Skeletal muscle tissue (tissue), 3 donors: ENCODE measurements at regions not wholly inside any gene's neighbourhood (a gene's known extent, or its start where the extent isn't known, plus 50 kb on each side); places are given as distances from the start of the nearest gene placed in this dataset.

Experiments used
- H3K27ac ChIP-seq: one replicate; pipeline ENCODE4 v1.7.0; 2013; ENCODE audit warnings: mild to moderate bottlenecking, low read depth, low read length, inconsistent platforms
- H3K27me3 ChIP-seq, 3 donors: one replicate each; pipeline ENCODE4 v1.7.0; 2013; ENCODE audit warnings: low read length in 3 of 3; ENCODE audit not compliant: control insufficient read depth in 3 of 3, insufficient read depth in 3 of 3
- H3K36me3 ChIP-seq, 3 donors: one replicate each; pipeline ENCODE4 v1.7.0; 2013; ENCODE audit warnings: low read length in 3 of 3; ENCODE audit not compliant: control insufficient read depth in 3 of 3, insufficient read depth in 3 of 3
- H3K4me1 ChIP-seq, 3 donors: one replicate each; pipeline ENCODE4 v1.7.0; 2013; ENCODE audit warnings: low read length in 3 of 3, mild to moderate bottlenecking in 3 of 3; ENCODE audit not compliant: control insufficient read depth in 3 of 3, insufficient read depth in 3 of 3
- H3K4me3 ChIP-seq, 3 donors: one replicate each; pipeline ENCODE4 v1.7.0; 2013; ENCODE audit warnings: low read length in 3 of 3
- H3K9ac ChIP-seq, 3 donors: one replicate each; pipeline ENCODE4 v1.7.0; 2013; ENCODE audit warnings: low read length in 3 of 3, mild to moderate bottlenecking in 3 of 3, moderate library complexity in 2 of 3, low read depth in 1 of 3
- H3K9me3 ChIP-seq, 3 donors: one replicate each; pipeline ENCODE4 v1.7.0; 2013; ENCODE audit warnings: low read length in 3 of 3; ENCODE audit not compliant: control insufficient read depth in 3 of 3
- donor health status: Osteomylitis.

GRCh38 chr9:3672399-3672798 lies 146.6 kb upstream of the RFX3 start:
- Histone ChIP-seq H3K36me3 (no peaks in the 10 kb centered on the region), H3K9me3 (no peaks in the 10 kb centered on the region), H3K4me3 (no peak overlapping the region), H3K27ac (no peak overlapping the region), H3K4me1 (no peaks in the 10 kb centered on the region), H3K27me3 (no peaks in the 10 kb centered on the region), H3K9ac (no peak overlapping the region)

GRCh38 chr9:3664044-3664443 lies 138.2 kb upstream of the RFX3 start:
- Histone ChIP-seq H3K4me1 (no peaks in the 10 kb centered on the region), H3K36me3 (no peaks in the 10 kb centered on the region), H3K9me3 (no peaks in the 10 kb centered on the region), H3K9ac (no peak overlapping the region), H3K27ac (no peak overlapping the region), H3K27me3 (no peaks in the 10 kb centered on the region), H3K4me3 (no peak overlapping the region)

- H3K9me3 ChIP-seq = no peaks in the 10 kb centered on the region
These were observed 136.9 kb upstream of the RFX3 start for GRCh38 chr9:3662671-3663070.

DNA sequence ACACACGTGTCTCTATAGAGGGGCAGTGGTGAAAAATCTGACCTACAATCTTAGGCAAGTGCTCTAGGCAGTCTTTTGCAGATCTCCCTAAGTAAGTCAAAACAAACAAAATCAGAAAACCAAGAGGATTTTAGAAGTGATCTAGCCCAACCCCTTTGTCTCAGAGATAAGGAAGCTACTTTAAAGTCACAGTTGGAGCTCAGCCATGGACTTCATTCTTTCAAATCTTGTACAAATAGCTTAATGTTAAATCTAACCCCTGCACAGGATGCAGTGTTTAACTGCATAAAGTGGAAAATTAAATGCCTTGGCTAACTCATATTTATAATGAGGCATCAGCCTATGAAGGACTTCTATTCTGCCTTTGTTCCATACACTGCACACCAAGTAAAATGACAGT lies 135.1 kb upstream of the RFX3 start:
- H3K27me3 ChIP-seq = no peaks in the 10 kb centered on the region
- H3K4me1 ChIP-seq = no peaks in the 10 kb centered on the region
- H3K36me3 ChIP-seq = no peaks in the 10 kb centered on the region
- H3K27ac ChIP-seq = no peak overlapping the region
- no peak overlapping the region for H3K4me3 ChIP-seq
- H3K9ac ChIP-seq = no peak overlapping the region
- no peaks in the 10 kb centered on the region for H3K9me3 ChIP-seq

More at GRCh38 chr9:3662671-3663070, 136.9 kb upstream of the RFX3 start:
- no peak overlapping the region for H3K4me3 ChIP-seq
- H3K9ac ChIP-seq = no peak overlapping the region
- no peaks in the 10 kb centered on the region for H3K27me3 ChIP-seq
- no peaks in the 10 kb centered on the region for H3K36me3 ChIP-seq
- H3K27ac ChIP-seq = no peak overlapping the region
- no peaks in the 10 kb centered on the region for H3K4me1 ChIP-seq

- Histone ChIP-seq H3K9ac (no peak overlapping the region), H3K4me1 (no peaks in the 10 kb centered on the region), H3K4me3 (no peak overlapping the region), H3K27ac (no peak overlapping the region), H3K27me3 (no peaks in the 10 kb centered on the region), H3K36me3 (no peaks in the 10 kb centered on the region), H3K9me3 (no peaks in the 10 kb centered on the region)
These were observed 133.8 kb upstream of the RFX3 start for GRCh38 chr9:3659647-3660046.

GRCh38 chr9:3658964-3659363 lies 133.2 kb upstream of the RFX3 start:
- H3K9me3 ChIP-seq = no peaks in the 10 kb centered on the region
- no peaks in the 10 kb centered on the region for H3K4me1 ChIP-seq
- no peak overlapping the region for H3K4me3 ChIP-seq
- H3K27me3 ChIP-seq = no peaks in the 10 kb centered on the region
- no peak overlapping the region for H3K9ac ChIP-seq
- no peak overlapping the region for H3K27ac ChIP-seq
- no peaks in the 10 kb centered on the region for H3K36me3 ChIP-seq

DNA sequence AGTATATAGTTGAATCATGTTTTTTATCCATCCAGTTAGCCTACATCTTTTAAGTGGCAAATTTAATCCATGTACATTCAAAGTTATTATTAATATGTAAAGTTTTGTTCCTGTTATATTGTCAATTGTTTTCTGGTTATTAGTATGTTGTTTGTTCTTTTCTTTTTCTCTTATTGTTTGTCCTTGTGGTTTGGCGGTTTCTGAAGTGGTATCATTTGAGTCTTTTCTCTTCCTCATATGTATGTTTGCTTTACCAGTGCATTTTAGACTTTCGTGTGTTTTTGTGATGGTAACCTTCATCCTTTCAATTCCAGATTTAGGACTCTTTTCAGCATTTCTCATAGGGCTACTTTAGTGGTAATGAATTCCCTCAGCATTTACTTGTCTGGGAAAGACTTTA lies 130.4 kb upstream of the RFX3 start:
- Histone ChIP-seq H3K9me3 (no peaks in the 10 kb centered on the region), H3K4me3 (no peak overlapping the region), H3K9ac (no peak overlapping the region), H3K27ac (no peak overlapping the region), H3K36me3 (no peaks in the 10 kb centered on the region), H3K27me3 (no peaks in the 10 kb centered on the region), H3K4me1 (no peaks in the 10 kb centered on the region)

DNA sequence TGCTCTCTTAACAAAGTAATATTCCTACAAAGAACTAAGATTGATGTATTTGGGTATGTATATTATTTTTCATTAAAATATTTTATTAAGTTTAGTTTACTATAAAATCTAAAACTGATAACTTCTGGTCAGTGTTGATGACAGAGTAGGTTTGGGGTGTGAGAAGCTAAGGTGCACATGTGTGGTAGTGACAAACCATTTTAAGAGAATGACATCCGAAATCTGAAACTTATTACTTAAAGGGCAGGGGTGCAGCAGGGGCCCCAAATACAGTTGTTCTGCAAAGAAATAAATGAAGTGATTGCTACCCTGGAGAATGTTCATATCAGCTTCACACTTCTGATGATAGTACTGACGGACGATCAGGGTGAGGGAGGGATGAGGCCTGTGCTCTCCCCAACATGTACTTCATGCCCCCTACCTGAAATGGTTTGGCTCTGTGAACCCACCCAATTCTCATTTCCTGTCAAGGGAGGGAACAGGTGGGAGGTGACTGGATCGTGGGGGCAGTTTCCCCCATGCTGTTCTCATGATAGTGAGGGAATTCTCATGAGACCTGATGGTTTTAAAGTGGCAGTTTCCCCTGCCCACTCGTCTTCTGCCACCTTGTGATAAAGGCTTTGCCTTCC lies 125.3 kb upstream of the RFX3 start:
- H3K4me1 ChIP-seq = no peaks in the 10 kb centered on the region
- no peaks in the 10 kb centered on the region for H3K9me3 ChIP-seq
- H3K9ac ChIP-seq = no peak overlapping the region
- no peak overlapping the region for H3K4me3 ChIP-seq
- no peaks in the 10 kb centered on the region for H3K36me3 ChIP-seq
- no peaks in the 10 kb centered on the region for H3K27me3 ChIP-seq
- H3K27ac ChIP-seq = no peak overlapping the region

- Histone ChIP-seq H3K4me3 (no peak overlapping the region), H3K9me3 (no peaks in the 10 kb centered on the region), H3K36me3 (no peaks in the 10 kb centered on the region), H3K4me1 (no peaks in the 10 kb centered on the region), H3K27ac (no peak overlapping the region), H3K27me3 (no peaks in the 10 kb centered on the region), H3K9ac (no peak overlapping the region)
These were observed 123.0 kb upstream of the RFX3 start for GRCh38 chr9:3648722-3649246.

DNA sequence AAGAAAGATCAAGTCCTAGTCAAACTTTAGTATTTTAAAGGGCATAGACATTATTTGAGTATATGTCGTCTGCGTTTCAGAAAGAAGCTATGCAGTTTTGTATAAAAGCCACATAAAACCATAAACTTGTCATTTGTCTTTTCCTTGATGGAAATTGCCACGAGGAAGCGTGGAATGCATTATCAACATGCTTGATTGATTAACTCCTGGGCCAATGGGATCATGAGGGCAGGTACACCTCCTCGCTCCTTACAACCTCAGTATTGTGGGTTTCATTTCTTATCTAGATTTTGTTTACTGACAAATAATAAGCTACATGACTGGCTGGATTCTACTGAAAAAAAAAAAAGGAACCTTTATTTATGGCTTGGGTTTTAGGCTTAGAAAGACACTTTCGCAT lies 122.5 kb upstream of the RFX3 start:
- H3K27ac ChIP-seq = no peak overlapping the region
- no peaks in the 10 kb centered on the region for H3K9me3 ChIP-seq
- H3K27me3 ChIP-seq = no peaks in the 10 kb centered on the region
- H3K4me1 ChIP-seq = no peaks in the 10 kb centered on the region
- H3K9ac ChIP-seq = no peak overlapping the region
- no peak overlapping the region for H3K4me3 ChIP-seq
- no peaks in the 10 kb centered on the region for H3K36me3 ChIP-seq
